ENCODE measurements at regions not wholly inside any gene's neighbourhood (a gene's known extent, or its start where the extent isn't known, plus 50 kb on each side); places are given as distances from the start of the nearest gene placed in this dataset.

GRCh38 chr18:68121826-68122225, 593.1 kb downstream of the TMX3 start:
- no peak for DNase-seq (ENCODE audit: low read depth in 2 of 2)

DNA sequence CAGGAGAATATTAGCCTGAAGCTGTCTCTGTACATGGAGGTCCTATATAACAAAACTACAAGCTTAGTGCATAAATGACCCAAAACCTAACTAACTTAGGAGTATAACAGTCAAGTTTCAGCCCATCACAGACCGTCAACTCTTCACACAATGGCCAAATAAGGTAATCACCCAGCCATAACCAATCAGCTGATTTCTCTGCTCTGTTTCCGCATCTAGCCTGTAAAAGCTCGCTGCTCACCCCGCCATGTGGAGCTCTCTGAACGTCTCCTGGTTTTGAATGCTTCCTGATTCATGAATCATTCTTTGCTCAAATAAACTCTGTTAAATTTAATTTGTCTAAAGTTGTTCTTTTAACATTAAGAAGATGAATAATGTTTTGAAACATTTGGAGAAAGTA, 593.6 kb downstream of the TMX3 start:
- DNase-seq (ENCODE audit: low read depth in 2 of 2), result no peak

DNA sequence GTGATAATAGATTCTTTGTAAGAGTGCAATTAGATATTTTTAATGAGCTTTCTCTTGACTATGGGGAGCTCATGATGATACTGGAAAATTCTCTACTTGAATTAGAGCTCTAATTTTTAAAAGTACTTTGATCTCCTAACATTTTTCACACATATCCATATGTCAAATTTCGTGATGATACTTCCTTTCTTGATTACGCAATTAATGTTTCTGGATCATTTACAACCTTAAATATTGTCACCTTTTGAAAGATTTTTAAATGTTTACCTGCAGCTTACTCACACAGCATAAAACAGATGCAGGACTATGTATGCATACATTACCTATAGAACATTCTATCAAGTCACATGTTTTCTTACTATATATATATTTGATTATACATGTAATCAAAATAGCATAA, 598.5 kb upstream of the DSEL start:
- no peak for DNase-seq (ENCODE audit: low read depth in 2 of 2)

GRCh38 chr18:68104036-68104435, 587.5 kb upstream of the DSEL start:
- no peak for DNase-seq (ENCODE audit: low read depth in 2 of 2)

DNA sequence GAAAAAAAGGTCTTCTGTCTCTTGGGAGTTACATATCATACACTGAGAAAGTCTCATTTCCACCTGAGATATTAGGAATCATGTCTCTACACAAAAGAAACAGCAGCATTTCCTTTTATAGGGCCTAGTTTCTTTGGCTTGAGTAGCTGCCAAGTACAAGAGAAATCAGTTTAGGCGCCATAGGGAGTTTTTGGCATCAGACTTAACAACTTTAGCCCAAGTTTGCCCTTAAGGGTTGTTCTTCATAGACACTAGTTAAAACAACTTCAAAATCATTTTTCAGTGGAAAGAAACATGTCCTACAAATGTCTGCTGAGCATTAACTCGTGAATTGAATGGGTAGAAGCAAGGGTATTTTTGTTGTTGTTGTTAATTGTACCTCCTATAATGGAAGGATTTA, 587.0 kb upstream of the DSEL start:
- DNase-seq (ENCODE audit: low read depth in 2 of 2), result no peak

GRCh38 chr18:68102117-68102516, 585.6 kb upstream of the DSEL start:
- DNase-seq (ENCODE audit: low read depth in 2 of 2), result no peak

GRCh38 chr18:68098655-68099054, 582.1 kb upstream of the DSEL start:
- DNase-seq (ENCODE audit: low read depth in 2 of 2), result no peak

DNA sequence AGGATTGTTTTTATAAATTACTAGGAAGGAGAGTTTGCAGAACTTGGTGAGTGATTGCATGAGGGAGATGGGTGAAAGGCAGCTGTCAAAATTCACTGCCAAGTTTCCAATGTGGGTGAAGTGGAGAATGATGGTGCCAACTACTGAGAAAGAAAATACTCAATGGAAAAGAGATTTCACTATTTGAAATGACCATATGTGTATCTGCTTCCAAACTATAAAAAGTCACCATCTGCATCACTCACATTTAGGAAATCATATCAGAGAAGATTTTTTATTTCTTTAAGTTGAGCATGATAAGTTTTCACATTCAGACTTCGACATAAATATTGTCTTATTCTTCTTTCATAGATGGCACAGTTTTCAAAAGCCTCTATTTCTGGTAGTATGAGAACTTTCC, 570.0 kb upstream of the DSEL start:
- no peak for DNase-seq (ENCODE audit: low read depth in 2 of 2)

DNA sequence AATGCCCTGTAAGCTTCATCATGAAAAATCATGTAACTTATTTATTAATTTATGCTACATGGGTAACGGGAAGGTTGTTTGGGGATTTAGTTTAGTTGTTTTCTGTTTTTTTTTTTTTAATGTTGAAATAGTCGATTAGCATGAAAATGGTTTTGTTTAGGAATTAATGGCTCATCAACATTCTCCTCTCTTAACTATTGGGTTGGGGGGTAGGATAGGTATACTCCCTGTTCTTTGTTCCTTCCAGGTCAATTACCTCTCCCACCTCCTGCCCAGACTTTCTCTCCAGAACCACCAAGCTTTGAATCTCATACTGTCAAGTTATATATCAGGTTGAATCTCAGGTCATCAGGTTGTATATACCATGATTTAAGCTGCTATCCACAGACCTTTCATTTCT, 568.7 kb upstream of the DSEL start:
- no peak for DNase-seq (ENCODE audit: low read depth in 2 of 2)

- no peak for DNase-seq (ENCODE audit: low read depth in 2 of 2)
Observed at GRCh38 chr18:68083776-68084175, 567.3 kb upstream of the DSEL start.

DNA sequence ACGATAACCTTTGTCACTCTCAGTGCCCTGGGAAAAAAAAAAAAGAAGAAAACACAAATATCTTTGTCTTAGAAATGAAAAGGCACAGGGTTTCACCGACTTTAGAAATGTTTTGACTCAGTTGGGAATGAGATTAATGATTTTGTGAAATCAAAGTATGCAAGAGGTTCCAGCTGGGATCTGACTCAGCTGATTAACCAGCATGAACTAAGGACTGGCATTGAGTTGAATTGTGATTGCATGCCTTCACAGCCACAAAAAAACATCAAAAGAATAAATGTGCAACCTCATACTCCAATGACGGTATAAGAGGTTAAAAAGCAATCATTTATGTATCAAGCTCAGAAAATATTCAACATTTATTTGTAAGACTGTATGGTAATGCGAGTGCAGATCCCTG, 566.6 kb upstream of the DSEL start:
- no peak for DNase-seq (ENCODE audit: low read depth in 2 of 2)

DNA sequence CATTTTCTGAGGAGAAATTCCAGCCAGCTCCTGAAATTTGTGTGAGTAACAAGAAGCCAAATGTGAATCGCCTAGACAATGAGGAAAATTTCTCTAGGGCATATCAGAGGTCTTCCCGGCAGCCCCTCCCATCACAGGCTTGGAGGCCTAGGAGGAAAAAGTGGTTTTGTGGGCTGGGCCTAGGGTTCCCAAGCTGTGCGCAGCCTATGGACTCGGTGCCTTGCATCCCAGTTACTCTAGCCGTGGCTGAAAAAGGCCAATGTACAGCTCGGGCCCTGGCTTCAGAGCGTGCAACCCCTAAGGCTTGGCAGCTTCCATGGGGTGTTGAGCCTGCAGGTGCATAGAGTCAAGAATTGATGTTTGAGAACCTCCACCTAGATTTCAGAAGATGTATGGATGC, 556.2 kb upstream of the DSEL start:
- DNase-seq (ENCODE audit: low read depth in 2 of 2), result no peak

DNA sequence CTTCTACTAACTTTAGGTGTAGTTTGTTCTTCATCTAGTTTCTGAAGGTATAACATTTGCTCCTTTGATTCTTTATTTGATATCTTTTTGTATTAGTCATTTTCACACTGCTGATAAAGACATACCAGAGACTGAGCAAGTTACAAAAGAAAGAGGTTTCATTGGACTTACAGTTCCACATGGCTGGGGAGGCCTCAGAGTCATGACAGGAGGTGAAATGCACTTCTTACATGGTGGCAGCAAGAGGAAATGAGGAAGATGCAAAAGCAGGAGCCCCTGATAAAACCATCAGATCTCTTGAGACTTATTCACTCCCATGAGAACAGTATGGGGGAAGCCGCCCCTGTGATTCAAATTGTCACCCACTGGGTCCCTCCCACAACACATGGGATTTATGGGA, 544.4 kb upstream of the DSEL start:
- DNase-seq (ENCODE audit: low read depth in 2 of 2), result no peak

- no peak for DNase-seq (ENCODE audit: low read depth in 2 of 2)
Observed at GRCh38 chr18:68056936-68057335, 540.4 kb upstream of the DSEL start.

GRCh38 chr18:68054669-68055068, 538.1 kb upstream of the DSEL start:
- DNase-seq (ENCODE audit: low read depth in 2 of 2), result no peak

DNA sequence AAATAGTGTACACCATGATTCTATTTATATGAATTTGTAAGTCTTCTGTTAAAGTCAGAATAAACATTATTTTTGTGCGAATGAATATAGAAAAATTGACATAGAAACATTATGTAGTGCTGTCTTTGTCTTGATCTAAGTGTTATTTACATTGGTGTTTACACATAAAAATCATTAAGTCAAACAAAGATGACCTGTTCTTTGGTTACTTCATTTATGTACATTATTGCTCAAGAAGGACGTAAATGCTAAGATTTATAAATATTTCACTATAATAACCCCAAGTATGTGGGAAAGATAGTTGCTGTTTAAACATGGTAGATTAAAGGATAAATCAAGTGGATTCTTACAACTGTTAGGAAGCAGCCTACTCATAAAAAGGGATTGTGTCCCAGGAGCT, 536.8 kb upstream of the DSEL start:
- DNase-seq (ENCODE audit: low read depth in 2 of 2), result no peak

- no peak for DNase-seq (ENCODE audit: low read depth in 2 of 2)
Observed at GRCh38 chr18:68041327-68041726, 524.8 kb upstream of the DSEL start.

GRCh38 chr18:68040198-68040597, 523.7 kb upstream of the DSEL start:
- no peak for DNase-seq (ENCODE audit: low read depth in 2 of 2)

DNA sequence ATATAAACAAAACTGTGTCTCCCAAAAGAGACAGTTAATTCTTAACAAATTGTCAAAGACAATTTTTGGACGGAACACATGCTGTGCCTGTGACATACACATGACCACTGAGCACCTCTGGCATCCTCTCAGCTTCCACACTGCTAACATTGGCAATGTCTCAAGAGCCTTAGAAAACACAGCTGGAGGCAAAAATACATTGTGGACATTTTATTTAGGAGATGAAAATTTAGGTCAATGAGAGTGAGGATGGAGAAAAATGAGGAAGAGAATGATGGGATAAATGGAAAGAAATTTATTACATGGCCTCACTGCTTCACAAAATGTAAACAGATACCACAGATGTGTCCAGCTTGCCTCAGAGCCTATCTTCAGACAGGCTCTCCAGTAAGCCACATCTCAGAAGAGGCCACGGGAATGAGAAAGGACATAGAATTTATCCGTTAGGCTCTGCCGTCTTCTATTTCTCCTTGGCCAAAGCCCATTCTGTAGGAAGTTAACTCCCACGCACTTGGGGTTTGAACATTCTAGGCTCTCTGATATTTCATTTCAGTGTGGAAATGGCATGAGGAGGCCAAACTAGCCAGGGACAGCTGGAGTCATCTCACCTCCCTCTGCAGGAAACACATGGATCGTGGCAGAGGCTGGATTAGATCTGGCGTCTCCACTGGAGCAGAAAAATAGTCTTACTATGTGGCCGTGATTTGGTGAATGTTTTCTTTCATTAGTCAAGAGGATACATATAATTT, 519.4 kb upstream of the DSEL start:
- DNase-seq (ENCODE audit: low read depth in 2 of 2), result no peak

DNA sequence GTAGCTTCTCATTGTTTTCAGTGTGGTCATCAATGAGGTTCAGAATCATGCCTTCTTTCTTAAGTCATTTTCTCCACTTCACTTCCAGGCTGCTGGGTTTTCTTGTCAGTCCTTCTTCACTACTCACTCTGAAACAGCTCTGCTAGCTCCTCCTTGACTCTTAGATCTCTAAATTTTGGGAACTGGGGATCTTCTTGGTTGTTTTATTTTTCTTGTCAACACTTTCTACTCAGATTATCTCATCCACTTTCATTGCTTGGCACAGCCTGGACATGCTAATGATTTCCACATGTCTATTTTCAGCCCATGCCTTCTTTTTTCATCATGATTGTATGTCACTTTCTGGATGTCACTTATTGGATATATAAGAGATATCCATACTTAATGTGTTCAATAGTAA, 517.8 kb upstream of the DSEL start:
- DNase-seq (ENCODE audit: low read depth in 2 of 2), result no peak

DNA sequence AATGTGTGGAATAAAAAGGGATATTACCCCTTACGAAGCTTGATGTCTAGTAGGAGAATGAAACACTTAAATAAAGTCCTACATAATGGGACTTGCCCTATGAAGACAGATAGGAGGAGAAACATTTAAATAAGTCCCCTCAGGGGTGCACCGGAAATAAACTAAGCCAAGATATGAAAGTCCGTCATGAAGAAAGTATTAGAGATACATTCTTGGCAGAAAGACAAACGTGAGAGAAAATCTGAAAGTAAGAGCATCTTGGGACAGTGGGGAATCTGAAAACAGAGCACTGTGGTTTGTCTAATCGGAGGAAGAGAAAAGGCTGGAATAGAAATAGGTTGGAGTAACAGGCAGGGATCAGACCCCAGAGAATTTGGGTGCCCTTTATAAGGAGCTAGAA, 516.9 kb upstream of the DSEL start:
- DNase-seq (ENCODE audit: low read depth in 2 of 2), result no peak

GRCh38 chr18:68024716-68025115, 508.2 kb upstream of the DSEL start:
- DNase-seq (ENCODE audit: low read depth in 2 of 2), result no peak

- DNase-seq (ENCODE audit: low read depth in 2 of 2), result no peak
Observed at GRCh38 chr18:68017385-68017784, 500.9 kb upstream of the DSEL start.

DNA sequence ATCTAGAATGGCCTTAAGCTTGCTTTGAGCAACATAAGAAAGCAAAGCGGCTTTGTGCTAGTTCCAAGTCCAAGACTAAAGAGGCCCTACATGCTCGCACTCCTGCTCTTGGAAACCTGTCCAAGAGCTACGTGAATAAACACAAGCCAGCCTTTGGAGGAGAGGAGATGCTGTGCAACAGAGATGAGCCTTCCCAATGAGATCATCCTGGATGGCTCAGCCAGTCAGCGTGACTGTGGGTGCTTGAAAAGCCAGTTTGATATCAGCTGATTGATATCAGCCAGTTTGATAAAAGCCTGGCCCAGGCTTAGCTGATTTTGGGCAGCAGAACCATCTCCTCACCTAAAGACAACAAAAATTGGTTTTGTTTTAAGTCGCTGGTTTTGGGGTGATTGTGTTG, 481.0 kb upstream of the DSEL start:
- no peak for DNase-seq (ENCODE audit: low read depth in 2 of 2)
